OCI-LY3 (cell line): ENCODE measurements at regions not wholly inside any gene's neighbourhood (a gene's known extent, or its start where the extent isn't known, plus 50 kb on each side); places are given as distances from the start of the nearest gene placed in this dataset.
A peak's percentile ranks its signal among the peaks of the same experiment; 100 is the strongest.

ENCODE experiments used
- H2AFZ ChIP-seq: fragments of 200-600, 300-600 bp; shearing (Covaris generic); 2 replicates; pipeline ENCODE4 v1.6.0; 2014; ENCODE audit warnings: antibody characterized with exemption, low read depth, low read length
- H3K27ac ChIP-seq: fragments of 200-600, 300-600 bp; sonication (generic); 2 replicates; pipeline ENCODE4 v1.5.1; 2014; ENCODE audit warnings: mild to moderate bottlenecking, low read length, moderate library complexity, mixed read lengths
- H3K27me3 ChIP-seq: fragments of 200-600, 300-600 bp; sonication (generic); 2 replicates; pipeline ENCODE4 v1.6.1; 2014; ENCODE audit warnings: low read depth, low read length, mixed read lengths
- H3K36me3 ChIP-seq: fragments of 200-600, 300-600 bp; sonication (generic); replicated peaks from 2 replicates; pipeline ENCODE3; 2014; ENCODE audit warnings: low read depth, low read length, mixed read lengths
- H3K4me1 ChIP-seq: fragments of 300-600, 200-600 bp; sonication (generic); 2 replicates; pipeline ENCODE4 v1.6.1; 2014; ENCODE audit warnings: low read length, mixed read lengths
- H3K4me2 ChIP-seq: fragments of 200-600, 300-600 bp; sonication (generic); 2 replicates; pipeline ENCODE4 v1.6.1; 2014; ENCODE audit warnings: low read length, mixed read lengths
- H3K4me3 ChIP-seq: fragments of 300-600, 200-600 bp; sonication (generic); 2 replicates; pipeline ENCODE4 v1.5.1; 2014; ENCODE audit warnings: antibody characterized with exemption, mild to moderate bottlenecking, low read length, moderate library complexity
- H3K79me2 ChIP-seq: fragments of 300-600, 200-600 bp; shearing (Covaris generic); 2 replicates; pipeline ENCODE4 v1.6.1; 2014; ENCODE audit warnings: mild to moderate bottlenecking, low read length, mixed read lengths
- H3K9ac ChIP-seq: fragments of 300-600, 200-600 bp; shearing (Covaris generic); 2 replicates; pipeline ENCODE4 v1.6.0; 2014; ENCODE audit warnings: mild to moderate bottlenecking, low read length, moderate library complexity
- H3K9me3 ChIP-seq: fragments of 200-600, 300-600 bp; shearing (Covaris generic); 2 replicates; pipeline ENCODE4 v1.6.1; 2014; ENCODE audit warnings: low read length, mixed read lengths; ENCODE audit not compliant: insufficient read depth
- H4K20me1 ChIP-seq: fragments of 200-600, 300-600 bp; sonication (generic); 2 replicates; pipeline ENCODE4 v1.6.1; 2016; ENCODE audit warnings: low read length, mixed read lengths; ENCODE audit not compliant: insufficient read depth
- CTCF ChIP-seq: fragments of 200-600, 300-600 bp; sonication (generic); IDR thresholded peaks from 2 replicates; pipeline ENCODE4 v1.5.1; 2014; ENCODE audit warnings: antibody characterized with exemption, low read length, low read depth
- EZH2phosphoT487 ChIP-seq: fragments of 200-600 bp; shearing (Covaris generic); IDR thresholded peaks from 2 replicates; pipeline ENCODE4 v1.6.1; 2018; ENCODE audit warnings: antibody characterized with exemption, mixed run types, low read depth

DNA sequence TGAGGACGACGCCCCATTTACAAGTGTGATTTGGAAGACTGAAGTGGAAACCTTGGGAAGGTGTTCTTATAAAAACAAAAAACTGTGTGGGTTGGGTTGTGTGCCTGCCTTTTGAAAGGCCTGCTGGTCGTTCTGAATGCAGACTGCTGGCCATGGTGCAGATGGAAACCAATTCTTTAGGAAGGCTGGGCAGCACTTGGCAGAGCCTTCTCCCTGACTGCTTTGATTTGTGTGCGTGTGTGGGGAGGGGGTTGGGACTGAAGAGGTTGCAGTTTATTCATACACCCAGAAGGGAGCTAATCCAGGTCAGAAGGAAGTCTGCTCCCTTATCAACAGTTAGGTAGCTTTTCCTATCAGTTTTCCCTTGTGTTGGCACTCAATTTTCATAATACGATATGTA is 288.7 kb downstream of the SOX2 start:
- H3K79me2 ChIP-seq: no peaks in the 10 kb centered on the region
- peak overlapping the region; percentile 75 for H3K4me2 ChIP-seq
- no peaks in the 10 kb centered on the region for H3K9me3 ChIP-seq
- no peak for TF ChIP-seq EZH2phosphoT487
- TF ChIP-seq CTCF: no peak
- no peaks in the 10 kb centered on the region for H3K36me3 ChIP-seq
- no peaks in the 10 kb centered on the region for H4K20me1 ChIP-seq
- no peak overlapping the region for H3K9ac ChIP-seq
- no peaks in the 10 kb centered on the region for H3K27me3 ChIP-seq
- no peak overlapping the region for H3K27ac ChIP-seq
- H3K4me3 ChIP-seq: peak overlapping the region; percentile 50
- 0 out of 2 replicates have a peak overlapping the region, but pooled peaks have one; percentile 31 for H2AFZ ChIP-seq
- peaks cover 24% of the 10 kb centered on the region for H3K4me1 ChIP-seq

DNA sequence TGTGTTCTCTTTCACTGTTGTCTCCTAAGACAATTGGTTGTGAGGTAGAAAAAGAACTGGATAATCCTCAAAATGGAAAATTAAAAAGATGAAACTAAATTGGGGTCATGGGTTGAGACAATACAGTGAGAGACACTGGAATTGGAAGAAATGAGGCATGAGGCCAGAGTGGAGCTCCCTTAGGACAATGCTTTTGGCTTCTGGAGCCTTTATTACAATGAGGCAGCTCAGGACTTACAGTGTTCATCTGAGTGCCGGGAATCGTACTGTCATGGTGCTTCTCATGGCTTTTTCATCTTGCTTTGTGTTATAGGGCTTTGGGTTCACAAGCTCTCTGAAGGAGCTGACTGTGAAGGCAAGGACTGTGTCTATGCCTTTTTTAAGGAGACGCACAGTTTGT is 293.5 kb downstream of the SOX2 start:
- Histone ChIP-seq H3K4me1 (peaks cover 7% of the 10 kb centered on the region), H3K27me3 (no peaks in the 10 kb centered on the region), H3K36me3 (no peaks in the 10 kb centered on the region), H3K9ac (no peak overlapping the region), H3K4me3 (no peak overlapping the region), H4K20me1 (no peaks in the 10 kb centered on the region), H3K27ac (no peak overlapping the region), H2AFZ (no peak overlapping the region), H3K4me2 (no peak overlapping the region), H3K9me3 (no peaks in the 10 kb centered on the region), H3K79me2 (no peaks in the 10 kb centered on the region)
- TF ChIP-seq CTCF: no peak
- TF ChIP-seq EZH2phosphoT487: no peak

GRCh38 chr3:182005701-182006100 is 294.0 kb downstream of the SOX2 start:
- H3K4me3 ChIP-seq: no peak overlapping the region
- H3K79me2 ChIP-seq: no peaks in the 10 kb centered on the region
- TF ChIP-seq CTCF (no peak), EZH2phosphoT487 (no peak)
- H4K20me1 ChIP-seq: no peaks in the 10 kb centered on the region
- no peak overlapping the region for H3K9ac ChIP-seq
- H3K36me3 ChIP-seq: no peaks in the 10 kb centered on the region
- no peaks in the 10 kb centered on the region for H3K27me3 ChIP-seq
- H3K27ac ChIP-seq: no peak overlapping the region
- H2AFZ ChIP-seq: no peak overlapping the region
- no peaks in the 10 kb centered on the region for H3K9me3 ChIP-seq
- peaks cover 2% of the 10 kb centered on the region; the same call in 1 of the 2 replicates for H3K4me1 ChIP-seq
- H3K4me2 ChIP-seq: no peak overlapping the region

- no peaks in the 10 kb centered on the region for H3K9me3 ChIP-seq
- H3K9ac ChIP-seq: no peak overlapping the region
- H2AFZ ChIP-seq: no peak overlapping the region
- no peaks in the 10 kb centered on the region for H3K79me2 ChIP-seq
- TF ChIP-seq EZH2phosphoT487 (no peak), CTCF (no peak)
- no peak overlapping the region for H3K4me3 ChIP-seq
- no peaks in the 10 kb centered on the region for H3K4me1 ChIP-seq
- no peaks in the 10 kb centered on the region for H3K27me3 ChIP-seq
- no peak overlapping the region for H3K4me2 ChIP-seq
- H4K20me1 ChIP-seq: no peaks in the 10 kb centered on the region
- no peaks in the 10 kb centered on the region for H3K36me3 ChIP-seq
- no peak overlapping the region for H3K27ac ChIP-seq
Measured at GRCh38 chr3:182006431-182006830, 294.7 kb downstream of the SOX2 start.
